ENCODE measurements at regions not wholly inside any gene's neighbourhood (a gene's known extent, or its start where the extent isn't known, plus 50 kb on each side); places are given as distances from the start of the nearest gene placed in this dataset.

DNA sequence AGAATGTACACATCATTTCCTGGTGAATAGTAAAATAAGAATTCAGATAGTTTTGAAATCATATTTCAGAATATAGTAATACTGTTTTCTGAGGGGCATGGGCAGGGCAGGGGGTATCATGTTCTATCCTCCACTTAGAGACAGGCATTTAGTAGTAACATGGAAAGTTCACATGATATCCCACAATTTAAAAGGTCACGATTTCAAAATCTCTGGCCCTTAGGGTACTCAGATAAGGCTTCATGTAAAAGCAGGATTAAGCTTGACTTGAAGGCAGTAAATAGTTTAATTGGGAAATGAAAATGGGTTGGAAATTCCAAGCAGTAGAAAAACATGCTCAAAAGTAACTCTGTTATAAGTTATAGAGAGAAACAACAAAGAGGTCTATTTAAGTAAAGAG lies 353.2 kb upstream of the AGTR1 start:
- Histone ChIP-seq H4K5ac (ENCODE audit: low read depth, low read length) (no peak overlapping the region), H3K4ac (ENCODE audit: low read depth, low read length) (no peak overlapping the region), H3K4me1 (ENCODE audit: control insufficient read depth, insufficient read depth, low read length) (no peaks in the 10 kb centered on the region), H3K36me3 (ENCODE audit: control insufficient read depth, insufficient read depth, low read length) (no peaks in the 10 kb centered on the region), H2BK15ac (ENCODE audit: low read depth, low read length) (no peak overlapping the region), H3K27me3 (ENCODE audit: control insufficient read depth, insufficient read depth, low read length) (no peaks in the 10 kb centered on the region), H2AK5ac (ENCODE audit: low read depth, low read length) (no peak overlapping the region), H4K91ac (ENCODE audit: insufficient read depth, low read depth, low read length) (no peak overlapping the region), H3K14ac (replicated peaks; ENCODE audit: low read depth, low read length) (no peak overlapping the region), H2AFZ (replicated peaks; ENCODE audit: low read length, poor library complexity) (no peak overlapping the region), H3K18ac (ENCODE audit: low read depth, low read length) (no peak overlapping the region), H3K4me2 (ENCODE audit: low read depth, low read length) (no peak overlapping the region), H3K56ac (ENCODE audit: extremely low read depth, insufficient read depth, low read length) (no peak overlapping the region), H3K4me3 (ENCODE audit: insufficient read depth, low read depth, low read length) (no peak overlapping the region), H3K9me3 (ENCODE audit: control insufficient read depth, insufficient read depth, low read length) (no peaks in the 10 kb centered on the region), H2AK9ac (replicated peaks; ENCODE audit: low read depth, low read length, poor library complexity) (no peak overlapping the region), H2BK5ac (ENCODE audit: low read depth, low read length, poor library complexity, severe bottlenecking) (no peak overlapping the region), H3K23ac (ENCODE audit: low read depth, low read length) (no peak overlapping the region), H2BK20ac (ENCODE audit: low read depth, low read length) (no peak overlapping the region), H2BK120ac (ENCODE audit: low read depth, low read length) (no peak overlapping the region), H3K9me1 (ENCODE audit: insufficient read depth, low read length) (no peaks in the 10 kb centered on the region), H3K9ac (ENCODE audit: low read depth, low read length) (no peak overlapping the region), H3K79me1 (ENCODE audit: low read depth in 1 of 2, low read length in 2 of 2) (no peaks in the 10 kb centered on the region), H3K27ac (ENCODE audit: insufficient read depth, low read length) (no peak overlapping the region), H4K8ac (ENCODE audit: low read depth in 2 of 2, low read length in 2 of 2) (no peak overlapping the region), H4K20me1 (ENCODE audit: insufficient read depth, low read length) (no peaks in the 10 kb centered on the region)
- WGBS, 2 experiments (ENCODE audit: extremely low coverage in 2 of 2, insufficient read length in 1 of 2) = no CpG with 5 or more reads among the region's 1 CpG
- intact Hi-C loops (cut with micrococcal nuclease) = no loop called here
- TF ChIP-seq SMC3 (IDR thresholded peaks at IDR 0.05; ENCODE audit: low read depth, low read length) (no peak), CEBPB (IDR thresholded peaks at IDR 0.05; ENCODE audit: low read depth, low read length) (no peak), POLR2A (IDR thresholded peaks at IDR 0.05; ENCODE audit: low read depth, low read length) (no peak)
- DNase-seq (no peak), ATAC-seq (ENCODE audit: low read depth) (no peak)
- in situ Hi-C loops (cut with MboI; ENCODE audit: low sequenced_read_pairs) = no loop called here
- dilution Hi-C loops (cut with HindIII; ENCODE audit: low sequenced_read_pairs, unreplicated experiment) = no loop called here
- CTCF ChIA-PET = no interaction called here
- no TSS peak for BruUV-seq (replicated peaks)
- POLR2A ChIA-PET (ENCODE audit: unreplicated experiment) = no interaction called here

Measured in IMR-90 (cell line).